Testis (tissue), 2 donors: ENCODE measurements at regions not wholly inside any gene's neighbourhood (a gene's known extent, or its start where the extent isn't known, plus 50 kb on each side); places are given as distances from the start of the nearest gene placed in this dataset.

Source experiments
- DNase-seq: peaks from one replicate; pipeline ENCODE4 v3.0.0-alpha.2; 2019
- H3K27ac ChIP-seq, 2 donors: fragments of 200-600 bp; sonication (generic); one replicate each; pipeline ENCODE4 v1.5.1; 2019
- H3K27me3 ChIP-seq: fragments of 200-600 bp; sonication (generic); one replicate; pipeline ENCODE4 v1.5.1; 2019
- H3K36me3 ChIP-seq: fragments of 200-600 bp; sonication (generic); one replicate; pipeline ENCODE4 v1.5.1; 2017; ENCODE audit warnings: low read depth; ENCODE audit errors: missing control alignments
- H3K4me1 ChIP-seq: fragments of 200-600 bp; sonication (generic); one replicate; pipeline ENCODE4 v1.5.1; 2019
- H3K4me3 ChIP-seq, 2 donors: fragments of 200-600 bp; sonication (generic); one replicate each; pipeline ENCODE4 v1.5.1; 2017 to 2019
- H3K9me3 ChIP-seq: fragments of 200-600 bp; sonication (generic); one replicate; pipeline ENCODE4 v1.5.1; 2017
- POLR2A ChIP-seq: fragments of 450-650 bp; IDR thresholded peaks from one replicate; pipeline ENCODE4 v1.6.1; 2017; ENCODE audit warnings: antibody characterized with exemption, mild to moderate bottlenecking, moderate library complexity
- WGBS, 2 donors: methylation state at CpG; one replicate each; pipeline ENCODE4 v1.1.5; 2018; 5-methylcytosine and 5-hydroxymethylcytosine counted together
- intact Hi-C: fragments of 100-400 bp; cut with DNase I; formaldehyde crosslinking; loops from one replicate; pipeline ENCODE4 v1.15.1; 2023; ENCODE audit warnings: low total_unique reads
- TF ChIP-seq, protein P1 (sequence below), 3 experiments: fragments of 450-650 bp in 2 of 3; fragments of 200-600 bp in 1 of 3; sonication (generic) in 1 of 3; IDR thresholded peaks; one replicate each; pipeline ENCODE4 v1.5.1; 2016 to 2019; ENCODE audit warnings: antibody characterized with exemption in 3 of 3, mild to moderate bottlenecking in 2 of 3, moderate library complexity in 1 of 3

DNA sequence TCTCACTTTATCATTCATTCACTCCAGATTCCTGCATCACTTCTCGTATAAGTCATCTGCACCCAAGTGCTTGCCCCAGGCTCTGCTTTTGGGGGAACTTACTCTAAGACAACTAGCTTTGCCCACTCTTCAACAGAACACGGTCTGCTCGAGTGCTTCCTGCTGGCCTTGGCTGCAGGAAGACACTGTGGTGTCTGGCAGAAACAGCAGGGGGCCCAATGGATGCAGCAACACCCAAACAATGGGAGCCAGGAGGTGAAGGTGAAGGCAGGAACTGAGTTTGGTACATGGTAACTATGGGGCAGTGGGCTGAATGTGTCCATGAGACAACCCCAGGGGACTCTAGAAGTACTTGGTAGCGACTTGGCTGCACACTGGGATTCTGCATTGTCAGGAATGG, 344.0 kb downstream of the REEP3 start:
- TF ChIP-seq, protein P1, sequence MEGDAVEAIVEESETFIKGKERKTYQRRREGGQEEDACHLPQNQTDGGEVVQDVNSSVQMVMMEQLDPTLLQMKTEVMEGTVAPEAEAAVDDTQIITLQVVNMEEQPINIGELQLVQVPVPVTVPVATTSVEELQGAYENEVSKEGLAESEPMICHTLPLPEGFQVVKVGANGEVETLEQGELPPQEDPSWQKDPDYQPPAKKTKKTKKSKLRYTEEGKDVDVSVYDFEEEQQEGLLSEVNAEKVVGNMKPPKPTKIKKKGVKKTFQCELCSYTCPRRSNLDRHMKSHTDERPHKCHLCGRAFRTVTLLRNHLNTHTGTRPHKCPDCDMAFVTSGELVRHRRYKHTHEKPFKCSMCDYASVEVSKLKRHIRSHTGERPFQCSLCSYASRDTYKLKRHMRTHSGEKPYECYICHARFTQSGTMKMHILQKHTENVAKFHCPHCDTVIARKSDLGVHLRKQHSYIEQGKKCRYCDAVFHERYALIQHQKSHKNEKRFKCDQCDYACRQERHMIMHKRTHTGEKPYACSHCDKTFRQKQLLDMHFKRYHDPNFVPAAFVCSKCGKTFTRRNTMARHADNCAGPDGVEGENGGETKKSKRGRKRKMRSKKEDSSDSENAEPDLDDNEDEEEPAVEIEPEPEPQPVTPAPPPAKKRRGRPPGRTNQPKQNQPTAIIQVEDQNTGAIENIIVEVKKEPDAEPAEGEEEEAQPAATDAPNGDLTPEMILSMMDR (IDR thresholded peaks at IDR 0.05) = no peak
- TF ChIP-seq POLR2A = no peak
- DNase-seq = no peak
- H3K27me3 ChIP-seq = no peaks in the 10 kb centered on the region
- no peaks in the 10 kb centered on the region for H3K4me1 ChIP-seq
- intact Hi-C loops = no loop called here
- no peaks in the 10 kb centered on the region for H3K36me3 ChIP-seq
- no peak overlapping the region for H3K4me3 ChIP-seq
- 60% methylated on average over 4 of the region's 4 CpGs for WGBS, 2 donors
- no peaks in the 10 kb centered on the region for H3K9me3 ChIP-seq
- H3K27ac ChIP-seq = no peak overlapping the region

DNA sequence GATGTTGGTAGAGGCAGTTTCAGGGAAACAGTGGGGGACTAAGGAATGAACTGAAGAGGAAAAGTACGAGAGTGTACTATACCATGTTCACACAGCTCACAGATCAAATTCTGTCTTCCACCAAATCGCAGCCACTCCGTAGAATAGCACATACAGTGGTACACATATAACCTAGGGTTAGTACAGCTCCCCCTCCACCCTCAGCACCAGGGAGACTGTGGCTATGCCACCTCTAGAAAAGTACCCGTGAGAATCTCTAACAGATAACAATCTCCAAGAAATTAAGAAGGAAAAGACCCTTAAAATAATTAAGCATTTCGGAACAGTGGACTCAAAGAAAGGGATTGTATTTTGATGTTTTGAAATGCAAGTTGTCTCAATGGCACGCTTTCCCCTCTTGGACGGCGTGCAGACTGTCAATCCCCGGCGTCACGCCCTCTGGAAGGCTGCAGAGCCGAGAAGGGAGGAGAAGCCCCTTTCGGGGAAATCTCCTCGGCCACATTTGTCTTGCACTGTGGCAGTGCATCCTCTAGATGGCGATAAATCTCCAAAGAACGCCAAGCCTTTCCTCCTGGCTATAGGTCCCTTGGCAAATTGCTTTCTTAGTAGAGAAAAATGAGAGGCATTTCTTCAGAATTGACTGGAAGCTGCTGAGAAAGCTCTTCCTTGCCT, 345.0 kb downstream of the REEP3 start:
- WGBS, 2 donors = 4 to 7% methylated on average over 16 of the region's 16 CpGs
- no peaks in the 10 kb centered on the region for H3K9me3 ChIP-seq
- no peaks in the 10 kb centered on the region for H3K36me3 ChIP-seq
- H3K4me1 ChIP-seq = no peaks in the 10 kb centered on the region
- intact Hi-C loops = no loop called here
- no peak overlapping the region for H3K27ac ChIP-seq
- TF ChIP-seq, protein P1 (IDR thresholded peaks at IDR 0.05) = peak; percentile 19 to 83 (median 58)
- no peak for TF ChIP-seq POLR2A
- DNase-seq = peak; percentile 61
- H3K27me3 ChIP-seq = no peaks in the 10 kb centered on the region
- H3K4me3 ChIP-seq = no peak overlapping the region

DNA sequence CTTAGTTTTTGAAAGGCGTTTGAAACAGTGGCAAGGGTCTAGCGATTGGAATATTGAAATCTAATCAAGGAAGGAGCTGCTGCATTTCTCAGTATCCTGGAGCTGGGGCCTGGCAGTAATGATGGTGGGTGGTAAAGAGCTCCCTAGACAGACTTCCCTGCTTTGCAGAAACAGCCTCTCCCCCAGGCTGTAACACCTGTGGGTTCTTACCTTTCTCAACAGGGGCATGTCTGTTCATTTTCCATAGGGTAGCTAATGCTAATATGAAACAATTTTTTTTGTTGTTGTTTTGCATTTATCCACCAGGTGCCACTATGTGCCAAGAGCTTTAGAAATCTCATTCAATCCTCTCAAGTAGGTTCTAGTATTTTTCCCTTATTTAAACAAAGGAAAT, 345.5 kb downstream of the REEP3 start:
- Histone ChIP-seq H3K9me3 (no peaks in the 10 kb centered on the region), H3K4me1 (no peaks in the 10 kb centered on the region), H3K27ac (no peak overlapping the region), H3K4me3 (no peak overlapping the region), H3K27me3 (no peaks in the 10 kb centered on the region), H3K36me3 (no peaks in the 10 kb centered on the region)
- DNase-seq = no peak
- no peak for TF ChIP-seq POLR2A
- TF ChIP-seq, protein P1 (IDR thresholded peaks at IDR 0.05) = no peak
- 11 to 12% methylated on average over 2 of the region's 2 CpGs for WGBS, 2 donors
- intact Hi-C loops = no loop called here

DNA sequence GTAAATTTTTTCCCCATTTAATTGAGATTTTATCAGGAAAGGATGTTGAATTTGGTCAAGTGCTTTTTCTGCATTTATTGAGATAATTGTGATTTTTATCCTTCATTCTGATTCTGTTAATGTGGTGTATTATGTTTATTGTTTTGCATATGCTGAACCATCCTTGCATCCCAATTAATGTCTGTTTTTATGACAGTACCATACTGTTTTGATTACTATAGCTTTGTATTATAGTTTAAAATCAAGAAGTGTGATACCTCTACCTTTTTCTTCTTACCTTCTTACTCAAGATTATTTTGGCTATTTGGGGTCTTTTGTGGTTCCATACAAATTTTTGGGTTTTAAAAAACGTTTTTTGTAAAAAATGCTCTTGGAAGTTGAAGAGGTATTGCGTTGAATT, 357.2 kb downstream of the REEP3 start:
- no peak for DNase-seq
- intact Hi-C loops = no loop called here
- H3K36me3 ChIP-seq = no peaks in the 10 kb centered on the region
- no peak overlapping the region for H3K27ac ChIP-seq
- no peaks in the 10 kb centered on the region for H3K4me1 ChIP-seq
- no peaks in the 10 kb centered on the region for H3K27me3 ChIP-seq
- WGBS, 2 donors = 81 to 88% methylated on average over 2 of the region's 2 CpGs
- no peak overlapping the region for H3K4me3 ChIP-seq
- no peaks in the 10 kb centered on the region for H3K9me3 ChIP-seq
- TF ChIP-seq, protein P1 (IDR thresholded peaks at IDR 0.05) = no peak
- no peak for TF ChIP-seq POLR2A

DNA sequence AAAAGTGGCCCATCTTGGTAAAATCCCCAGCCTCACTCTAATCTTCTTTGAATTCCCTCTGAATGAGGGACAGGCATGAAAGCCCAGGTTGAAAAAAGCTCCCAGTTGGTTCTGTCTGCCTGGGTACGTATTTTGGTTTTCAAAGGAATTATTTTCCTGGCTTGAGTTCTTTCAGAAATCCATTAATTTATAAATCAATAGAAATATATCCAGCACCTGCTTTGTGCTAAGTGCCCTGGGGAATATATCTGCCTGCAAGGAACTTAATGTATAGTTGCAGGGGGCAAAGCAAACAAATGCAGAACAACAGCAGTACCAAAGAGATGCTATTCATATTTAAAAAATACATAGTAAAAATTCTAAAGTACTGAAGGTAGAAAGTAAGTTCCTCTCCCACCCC, 362.7 kb downstream of the REEP3 start:
- Histone ChIP-seq H3K27me3 (no peaks in the 10 kb centered on the region), H3K27ac (no peak overlapping the region), H3K4me1 (no peaks in the 10 kb centered on the region), H3K9me3 (no peaks in the 10 kb centered on the region), H3K36me3 (no peaks in the 10 kb centered on the region), H3K4me3 (no peak overlapping the region)
- no peak for DNase-seq
- WGBS, 2 donors = 74 to 93% methylated on average over 1 of the region's 1 CpG
- TF ChIP-seq POLR2A = no peak
- TF ChIP-seq, protein P1 (IDR thresholded peaks at IDR 0.05) = no peak
- intact Hi-C loops = no loop called here
